ENCODE measurements at regions not wholly inside any gene's neighbourhood (a gene's known extent, or its start where the extent isn't known, plus 50 kb on each side); places are given as distances from the start of the nearest gene placed in this dataset.

GRCh38 chr5:135230251-135230925 lies 168.6 kb downstream of the MACROH2A1 start:
- no peak overlapping the region for H3K4me3 ChIP-seq (ENCODE audit: control insufficient read depth, low read depth, low read length)
- no peak for DNase-seq (ENCODE audit: low read depth)
- TF ChIP-seq CTCF (IDR thresholded peaks at IDR 0.05; ENCODE audit: control insufficient read depth, insufficient read depth, low read depth, low read length, missing control alignments) = no peak

GRCh38 chr5:135229679-135230132 lies 169.3 kb downstream of the MACROH2A1 start:
- no peak overlapping the region for H3K4me3 ChIP-seq (ENCODE audit: control insufficient read depth, low read depth, low read length)
- TF ChIP-seq CTCF (IDR thresholded peaks at IDR 0.05; ENCODE audit: control insufficient read depth, insufficient read depth, low read depth, low read length, missing control alignments) = no peak
- no peak for DNase-seq (ENCODE audit: low read depth)

- no peak for TF ChIP-seq CTCF (IDR thresholded peaks at IDR 0.05; ENCODE audit: control insufficient read depth, insufficient read depth, low read depth, low read length, missing control alignments)
- H3K4me3 ChIP-seq (ENCODE audit: control insufficient read depth, low read depth, low read length) = no peak overlapping the region
These were observed 169.9 kb downstream of the MACROH2A1 start for GRCh38 chr5:135229122-135229521.

GRCh38 chr5:135228222-135228621 lies 170.8 kb downstream of the MACROH2A1 start:
- H3K4me3 ChIP-seq (ENCODE audit: control insufficient read depth, low read depth, low read length) = no peak overlapping the region
- no peak for DNase-seq (ENCODE audit: low read depth)
- no peak for TF ChIP-seq CTCF (IDR thresholded peaks at IDR 0.05; ENCODE audit: control insufficient read depth, insufficient read depth, low read depth, low read length, missing control alignments)

More at GRCh38 chr5:135229122-135229521, 169.9 kb downstream of the MACROH2A1 start:
- DNase-seq (ENCODE audit: low read depth) = no peak

GRCh38 chr5:135227064-135228022 lies 171.7 kb downstream of the MACROH2A1 start:
- TF ChIP-seq CTCF (IDR thresholded peaks at IDR 0.05; ENCODE audit: control insufficient read depth, insufficient read depth, low read depth, low read length, missing control alignments) = no peak
- no peak overlapping the region for H3K4me3 ChIP-seq (ENCODE audit: control insufficient read depth, low read depth, low read length)
- DNase-seq (ENCODE audit: low read depth) = no peak

- no peak for DNase-seq (ENCODE audit: low read depth)
- no peak for TF ChIP-seq CTCF (IDR thresholded peaks at IDR 0.05; ENCODE audit: control insufficient read depth, insufficient read depth, low read depth, low read length, missing control alignments)
- H3K4me3 ChIP-seq (ENCODE audit: control insufficient read depth, low read depth, low read length) = no peak overlapping the region
These were observed 173.0 kb downstream of the MACROH2A1 start for GRCh38 chr5:135225856-135226560.
